HG03469 (cell line): ENCODE measurements at regions not wholly inside any gene's neighbourhood (a gene's known extent, or its start where the extent isn't known, plus 50 kb on each side); places are given as distances from the start of the nearest gene placed in this dataset.
"Not testable (repeated sequence)": the region's sequence is repeated elsewhere in the genome, so short reads cannot be mapped to it uniquely, and the experiment has no call there.

ENCODE experiments used
- ATAC-seq: cut with Tn5 transposase; IDR thresholded peaks from one replicate; pipeline ENCODE4 v1.9.1; 2021; ENCODE audit warnings: mild to moderate bottlenecking, moderate library complexity, moderate number of reproducible peaks; ENCODE audit not compliant: unreplicated experiment

- ATAC-seq = no peak
Measured at GRCh38 chrX:97850911-97851310, 967.2 kb downstream of the RPA4 start.

GRCh38 chrX:97854086-97854485 is 970.4 kb downstream of the RPA4 start:
- no peak for ATAC-seq

- ATAC-seq = no peak
Measured at GRCh38 chrX:97858592-97858991, 974.9 kb downstream of the RPA4 start.

- ATAC-seq = no peak
Measured at GRCh38 chrX:97860226-97860625, 976.5 kb downstream of the RPA4 start.

- no peak for ATAC-seq
Measured at GRCh38 chrX:97863261-97863660, 979.6 kb downstream of the RPA4 start.

- ATAC-seq = no peak
Measured at GRCh38 chrX:97867266-97867665, 983.6 kb downstream of the RPA4 start.

GRCh38 chrX:97876697-97877407 is 993.1 kb downstream of the RPA4 start:
- ATAC-seq = no peak

- ATAC-seq = no peak
Measured at GRCh38 chrX:97882306-97882705, 998.6 kb downstream of the RPA4 start.

- no peak for ATAC-seq
Measured at GRCh38 chrX:97895751-97896150, 1012.0 kb downstream of the RPA4 start.

GRCh38 chrX:97897998-97898397 is 1014.3 kb downstream of the RPA4 start:
- ATAC-seq = no peak

GRCh38 chrX:97898798-97899197 is 1015.1 kb downstream of the RPA4 start:
- no peak for ATAC-seq

- no peak for ATAC-seq
Measured at GRCh38 chrX:97907791-97908190, 1024.1 kb downstream of the RPA4 start.

GRCh38 chrX:97909245-97909644 is 1025.5 kb downstream of the RPA4 start:
- peak; percentile 97 for ATAC-seq

- ATAC-seq = not testable (repeated sequence)
Measured at GRCh38 chrX:97915390-97915789, 1031.7 kb downstream of the RPA4 start.

- ATAC-seq = not testable (repeated sequence)
Measured at GRCh38 chrX:97921223-97921622, 1037.5 kb downstream of the RPA4 start.

GRCh38 chrX:97931586-97931985 is 1047.9 kb downstream of the RPA4 start:
- no peak for ATAC-seq

GRCh38 chrX:97936296-97936695 is 1052.6 kb downstream of the RPA4 start:
- no peak for ATAC-seq

GRCh38 chrX:97938706-97939105 is 1055.0 kb downstream of the RPA4 start:
- no peak for ATAC-seq

- ATAC-seq = no peak
Measured at GRCh38 chrX:97968376-97969163, 1084.9 kb downstream of the RPA4 start.

- ATAC-seq = no peak
Measured at GRCh38 chrX:97984641-97985040, 1100.9 kb downstream of the RPA4 start.

- ATAC-seq = no peak
Measured at GRCh38 chrX:97985096-97985495, 1101.4 kb downstream of the RPA4 start.

GRCh38 chrX:97987979-97988378 is 1104.3 kb downstream of the RPA4 start:
- no peak for ATAC-seq
